IMR-90 (cell line): ENCODE measurements at regions not wholly inside any gene's neighbourhood (a gene's known extent, or its start where the extent isn't known, plus 50 kb on each side); places are given as distances from the start of the nearest gene placed in this dataset.

ENCODE experiments used
- ATAC-seq: fragments of 200-7000 bp; cut with Tn5 transposase; 2 replicates; pipeline ENCODE4 v1.9.1; 2020; ENCODE audit warnings: low read depth, mild to moderate bottlenecking, moderate library complexity
- BruUV-seq: library from RNA; stranded (reverse); fragments of 400-500 nt; replicated peaks from 2 replicates; lab custom pipeline; 2021; lab: Mats Ljungman, UMichigan
- CTCF ChIA-PET: fragments of 300-600 bp; formaldehyde crosslinking; extraction: SDS; loops from one replicate; lab custom pipeline; 2021; ENCODE audit warnings: antibody characterized with exemption; lab: Yijun Ruan, JAX
- POLR2A ChIA-PET: fragments of 300-600 bp; sonication (Branson Sonifier 250); formaldehyde crosslinking; loops from one replicate; lab custom pipeline; 2022; ENCODE audit warnings: antibody characterized with exemption; ENCODE audit not compliant: unreplicated experiment; lab: Charles Lee
- DNase-seq: peaks from one replicate; pipeline ENCODE4 v3.0.0; 2013
- H2AFZ ChIP-seq: replicated peaks from 2 replicates; pipeline ENCODE3; 2013; ENCODE audit warnings: low read length, mild to moderate bottlenecking; ENCODE audit not compliant: poor library complexity
- H2AK5ac ChIP-seq: 2 replicates; pipeline ENCODE4 v1.6.1; 2013; ENCODE audit warnings: low read depth, low read length, inconsistent platforms
- H2AK9ac ChIP-seq: replicated peaks from 2 replicates; pipeline ENCODE3; 2013; ENCODE audit warnings: mild to moderate bottlenecking, low read depth, low read length, moderate library complexity; ENCODE audit not compliant: poor library complexity
- H2BK120ac ChIP-seq: 2 replicates; pipeline ENCODE4 v1.6.1; 2013; ENCODE audit warnings: low read depth, low read length, inconsistent platforms
- H2BK15ac ChIP-seq: 3 replicates; pipeline ENCODE4 v1.6.1; 2013; ENCODE audit warnings: low read depth, low read length, inconsistent platforms
- H2BK20ac ChIP-seq: 2 replicates; pipeline ENCODE4 v1.6.1; 2013; ENCODE audit warnings: low read depth, mild to moderate bottlenecking, inconsistent platforms, low read length, moderate library complexity
- H2BK5ac ChIP-seq: 2 replicates; pipeline ENCODE4 v1.6.1; 2013; ENCODE audit warnings: mild to moderate bottlenecking, low read depth, low read length, inconsistent platforms; ENCODE audit not compliant: poor library complexity, severe bottlenecking
- H3K14ac ChIP-seq: replicated peaks from 2 replicates; pipeline ENCODE4 v1.6.1; 2013; ENCODE audit warnings: low read depth, low read length, inconsistent platforms
- H3K18ac ChIP-seq: 2 replicates; pipeline ENCODE4 v1.6.1; 2013; ENCODE audit warnings: low read depth, low read length, control low read depth
- H3K23ac ChIP-seq: 2 replicates; pipeline ENCODE4 v1.6.1; 2013; ENCODE audit warnings: low read depth, low read length, inconsistent platforms
- H3K27ac ChIP-seq: 2 replicates; pipeline ENCODE4 v1.5.1; 2013; ENCODE audit warnings: mild to moderate bottlenecking, control low read depth, low read length; ENCODE audit not compliant: insufficient read depth
- H3K27me3 ChIP-seq: 2 replicates; pipeline ENCODE4 v1.6.1; 2013; ENCODE audit warnings: low read length; ENCODE audit not compliant: control insufficient read depth, insufficient read depth
- H3K36me3 ChIP-seq: 2 replicates; pipeline ENCODE4 v1.6.1; 2013; ENCODE audit warnings: low read length, mixed read lengths; ENCODE audit not compliant: control insufficient read depth, insufficient read depth
- H3K4ac ChIP-seq: 2 replicates; pipeline ENCODE4 v1.6.1; 2013; ENCODE audit warnings: low read depth, low read length, inconsistent platforms
- H3K4me1 ChIP-seq: 2 replicates; pipeline ENCODE4 v1.6.1; 2013; ENCODE audit warnings: low read length, mixed read lengths; ENCODE audit not compliant: control insufficient read depth, insufficient read depth
- H3K4me2 ChIP-seq: 2 replicates; pipeline ENCODE4 v1.6.1; 2013; ENCODE audit warnings: low read depth, mild to moderate bottlenecking, control low read depth, low read length, moderate library complexity
- H3K4me3 ChIP-seq: 2 replicates; pipeline ENCODE4 v1.5.1; 2013; ENCODE audit warnings: low read depth, mild to moderate bottlenecking, control low read depth, low read length, moderate library complexity; ENCODE audit not compliant: insufficient read depth
- H3K56ac ChIP-seq: 2 replicates; pipeline ENCODE4 v1.6.1; 2013; ENCODE audit warnings: low read length, inconsistent platforms; ENCODE audit not compliant: insufficient read depth; ENCODE audit errors: extremely low read depth
- H3K79me1 ChIP-seq, 2 experiments: 2 replicates each; pipeline ENCODE4 v1.6.1; 2013; ENCODE audit warnings: low read length in 2 of 2, inconsistent platforms in 1 of 2, low read depth in 1 of 2
- H3K9ac ChIP-seq: 2 replicates; pipeline ENCODE4 v1.6.1; 2013; ENCODE audit warnings: low read depth, low read length, control low read depth
- H3K9me1 ChIP-seq: 2 replicates; pipeline ENCODE4 v1.6.1; 2013; ENCODE audit warnings: low read length, inconsistent platforms; ENCODE audit not compliant: insufficient read depth
- H3K9me3 ChIP-seq: 2 replicates; pipeline ENCODE4 v1.6.1; 2013; ENCODE audit warnings: low read length; ENCODE audit not compliant: control insufficient read depth, insufficient read depth
- H4K20me1 ChIP-seq: 2 replicates; pipeline ENCODE4 v1.6.1; 2013; ENCODE audit warnings: low read length, inconsistent platforms; ENCODE audit not compliant: insufficient read depth
- H4K5ac ChIP-seq: 2 replicates; pipeline ENCODE4 v1.6.1; 2013; ENCODE audit warnings: mild to moderate bottlenecking, low read depth, low read length, control low read depth
- H4K8ac ChIP-seq, 2 experiments: 2 replicates each; pipeline ENCODE4 v1.6.1; 2013; ENCODE audit warnings: low read depth in 2 of 2, low read length in 2 of 2, control low read depth in 1 of 2, inconsistent platforms in 1 of 2
- H4K91ac ChIP-seq: 2 replicates; pipeline ENCODE4 v1.6.1; 2013; ENCODE audit warnings: low read depth, low read length, inconsistent platforms; ENCODE audit not compliant: insufficient read depth
- BHLHE40 ChIP-seq: fragments of 150-350 bp; IDR thresholded peaks from 2 replicates; pipeline ENCODE4 v1.6.1; 2016; ENCODE audit warnings: mild to moderate bottlenecking, low read depth, low read length
- CTCF ChIP-seq: conservative IDR thresholded peaks from 2 replicates; pipeline ENCODE4 v1.5.1; 2012; ENCODE audit warnings: mild to moderate bottlenecking, low read depth, low read length, improper control_type of control experiment
- ELK1 ChIP-seq: fragments of 150-350 bp; IDR thresholded peaks from 2 replicates; pipeline ENCODE4 v1.6.1; 2016; ENCODE audit warnings: low read depth, mild to moderate bottlenecking, low read length, moderate library complexity, borderline replicate concordance
- RFX5 ChIP-seq: IDR thresholded peaks from 2 replicates; pipeline ENCODE4 v1.8.0; 2012; ENCODE audit warnings: low read depth, mild to moderate bottlenecking, low read length, moderate library complexity
- SMC3 ChIP-seq: fragments of 150-350 bp; IDR thresholded peaks from 2 replicates; pipeline ENCODE4 v1.6.1; 2016; ENCODE audit warnings: low read depth, mild to moderate bottlenecking, antibody characterized with exemption, low read length, moderate library complexity
- WGBS, 2 experiments: methylation state at CpG; one replicate each; pipeline versions ENCODE4 v1.1.5 to v1.1.7; 2013; ENCODE audit warnings: missing lambda C conversion rate in 2 of 2; ENCODE audit not compliant: insufficient read length in 1 of 2; ENCODE audit errors: extremely low coverage in 2 of 2; 5-methylcytosine and 5-hydroxymethylcytosine counted together
- dilution Hi-C: fragments of 300-500 bp; cut with HindIII; formaldehyde crosslinking; loops from one replicate; pipeline ENCODE4 v1.14.3; 2018; ENCODE audit warnings: low sequenced_read_pairs; ENCODE audit not compliant: unreplicated experiment
- in situ Hi-C: fragments of 300-500 bp; cut with MboI; formaldehyde crosslinking; loops from 3 replicates; pipeline ENCODE4 v1.14.3; 2019; ENCODE audit warnings: low sequenced_read_pairs, inconsistent platforms, mixed read lengths
- intact Hi-C: fragments of 100-400 bp; cut with micrococcal nuclease; formaldehyde crosslinking; loops from 2 replicates; pipeline ENCODE4 v1.10.0; 2022

GRCh38 chr9:91066856-91067255 lies 265.2 kb downstream of the SYK start:
- H3K9ac ChIP-seq: no peak overlapping the region
- H3K79me1 ChIP-seq: no peaks in the 10 kb centered on the region
- peaks cover 12% of the 10 kb centered on the region for H3K4me1 ChIP-seq
- intact Hi-C loops (no loop called here), dilution Hi-C loops (no loop called here), in situ Hi-C loops (no loop called here)
- no peak overlapping the region; the same call in 1 of the 2 replicates for H2AK5ac ChIP-seq
- no peaks in the 10 kb centered on the region for H3K27me3 ChIP-seq
- peak overlapping the region; percentile 1; the same call in 1 of the 2 replicates for H4K91ac ChIP-seq
- no peak overlapping the region for H2AFZ ChIP-seq
- peaks cover 2% of the 10 kb centered on the region; the same call in 1 of the 2 replicates for H3K9me3 ChIP-seq
- no peak for ATAC-seq
- H4K20me1 ChIP-seq: no peaks in the 10 kb centered on the region; the same call in 1 of the 2 replicates
- no peak overlapping the region for H2BK5ac ChIP-seq
- H3K36me3 ChIP-seq: no peaks in the 10 kb centered on the region
- POLR2A ChIA-PET: no interaction called here
- no peak overlapping the region for H3K4me2 ChIP-seq
- CTCF ChIA-PET: no interaction called here
- H3K9me1 ChIP-seq: 0 out of 2 replicates have a peak, but pooled peaks cover 5% of the 10 kb centered on the region
- no peak overlapping the region for H3K27ac ChIP-seq
- H3K23ac ChIP-seq: no peak overlapping the region
- BruUV-seq: no TSS peak
- 100% methylated on average over 3 of the region's 4 CpGs; no CpG with 5 or more reads in 1 of the 2 experiments for WGBS, 2 experiments
- no peak overlapping the region for H2BK15ac ChIP-seq
- no peak for TF ChIP-seq RFX5
- TF ChIP-seq CTCF: no peak
- TF ChIP-seq BHLHE40: no peak
- no peak for TF ChIP-seq SMC3
- no peak for TF ChIP-seq ELK1
- no peak overlapping the region for H2AK9ac ChIP-seq
- no peak overlapping the region for H3K18ac ChIP-seq
- no peak overlapping the region for H2BK120ac ChIP-seq
- no peak for DNase-seq
- no peak overlapping the region for H3K14ac ChIP-seq
- H3K4ac ChIP-seq: no peak overlapping the region
- H3K4me3 ChIP-seq: no peak overlapping the region
- no peak overlapping the region for H4K8ac ChIP-seq
- no peak overlapping the region for H2BK20ac ChIP-seq
- H3K56ac ChIP-seq: no peak overlapping the region
- H4K5ac ChIP-seq: no peak overlapping the region
